OCI-LY7 (cell line): ENCODE measurements at regions not wholly inside any gene's neighbourhood (a gene's known extent, or its start where the extent isn't known, plus 50 kb on each side); places are given as distances from the start of the nearest gene placed in this dataset.

Source experiments
- BruUV-seq: library from RNA; stranded (reverse); fragments of 400-500 nt; replicated peaks from 2 replicates; lab custom pipeline; 2021; lab: Mats Ljungman, UMichigan
- CTCF ChIA-PET: fragments of 300-600 bp; sonication (Branson Sonifier 250); formaldehyde crosslinking; loops from one replicate; lab custom pipeline; 2022; ENCODE audit warnings: antibody characterized with exemption; ENCODE audit not compliant: unreplicated experiment; lab: Charles Lee
- POLR2A ChIA-PET: fragments of 300-600 bp; sonication (Branson Sonifier 250); formaldehyde crosslinking; loops from one replicate; lab custom pipeline; 2022; ENCODE audit warnings: antibody characterized with exemption; lab: Charles Lee
- DNase-seq: peaks from one replicate; pipeline ENCODE4 v3.0.0-alpha.2; 2015; ENCODE audit warnings: low spot score
- H2AFZ ChIP-seq: fragments of 200-600 bp; sonication (generic), shearing (Covaris generic); 2 replicates; pipeline ENCODE4 v1.6.1; 2014; ENCODE audit warnings: mild to moderate bottlenecking, antibody characterized with exemption, low read length, moderate library complexity
- H3K27ac ChIP-seq: fragments of 200-600 bp; sonication (generic); 2 replicates; pipeline ENCODE4 v1.5.1; 2014; ENCODE audit warnings: mixed run types, low read depth, mild to moderate bottlenecking, moderate library complexity, low read length, inconsistent platforms; ENCODE audit not compliant: poor library complexity, severe bottlenecking
- H3K36me3 ChIP-seq: fragments of 200-600 bp; sonication (generic); 2 replicates; pipeline ENCODE4 v1.6.1; 2014; ENCODE audit warnings: mild to moderate bottlenecking, antibody characterized with exemption, low read length, moderate library complexity, mixed read lengths; ENCODE audit not compliant: insufficient read depth
- H3K4me1 ChIP-seq: fragments of 200-600 bp; sonication (generic); 2 replicates; pipeline ENCODE4 v1.5.1; 2014; ENCODE audit warnings: mild to moderate bottlenecking, low read length; ENCODE audit not compliant: insufficient read depth, poor library complexity, severe bottlenecking
- H3K4me2 ChIP-seq: fragments of 200-600 bp; sonication (generic); 2 replicates; pipeline ENCODE4 v1.6.1; 2014; ENCODE audit warnings: mild to moderate bottlenecking, low read length
- H3K4me3 ChIP-seq: fragments of 200-600 bp; sonication (generic); 2 replicates; pipeline ENCODE4 v1.5.1; 2014; ENCODE audit warnings: mild to moderate bottlenecking, low read depth, low read length; ENCODE audit not compliant: poor library complexity, severe bottlenecking
- H3K79me2 ChIP-seq: fragments of 200-600 bp; sonication (generic); 2 replicates; pipeline ENCODE4 v1.6.1; 2016; ENCODE audit warnings: low read depth, mild to moderate bottlenecking, low read length, moderate library complexity, mixed read lengths; ENCODE audit not compliant: insufficient read depth
- H3K9me2 ChIP-seq: fragments of 200-600 bp; sonication (generic); 2 replicates; pipeline ENCODE4 v1.6.1; 2016; ENCODE audit warnings: mild to moderate bottlenecking, low read length, mixed read lengths; ENCODE audit not compliant: insufficient read depth
- H3K9me3 ChIP-seq: fragments of 200-600 bp; sonication (generic); 2 replicates; pipeline ENCODE4 v1.6.1; 2014; ENCODE audit warnings: mild to moderate bottlenecking, mixed run types, low read length, mixed read lengths
- H4K20me1 ChIP-seq: fragments of 200-600 bp; sonication (generic); 2 replicates; pipeline ENCODE4 v1.6.1; 2014; ENCODE audit warnings: mild to moderate bottlenecking, antibody characterized with exemption, low read length, moderate library complexity, mixed read lengths; ENCODE audit not compliant: insufficient read depth
- CTCF ChIP-seq: fragments of 200-600 bp; sonication (generic); conservative IDR thresholded peaks from 2 replicates; pipeline ENCODE4 v1.5.1; 2014; ENCODE audit warnings: mild to moderate bottlenecking, antibody characterized with exemption, low read length, moderate library complexity, mixed read lengths
- EZH2phosphoT487 ChIP-seq: fragments of 200-600 bp; sonication (generic); IDR thresholded peaks from 2 replicates; pipeline ENCODE4 v1.6.1; 2018; ENCODE audit warnings: low read depth, borderline replicate concordance, mild to moderate bottlenecking, mixed run types, antibody characterized with exemption, low read length, moderate library complexity, mixed read lengths
- intact Hi-C: fragments of 100-400 bp; cut with micrococcal nuclease; formaldehyde crosslinking; loops from one replicate; pipeline ENCODE4 v1.10.0; 2022; ENCODE audit not compliant: unreplicated experiment

GRCh38 chrX:140110081-140110650, 144.8 kb upstream of the CXorf66 start:
- H3K4me1 ChIP-seq = no peaks in the 10 kb centered on the region
- no peak overlapping the region for H3K4me3 ChIP-seq
- no peak for DNase-seq
- no peaks in the 10 kb centered on the region for H3K9me3 ChIP-seq
- no peaks in the 10 kb centered on the region for H3K79me2 ChIP-seq
- no peak overlapping the region for H3K27ac ChIP-seq
- H3K9me2 ChIP-seq = no peaks in the 10 kb centered on the region
- no peaks in the 10 kb centered on the region for H4K20me1 ChIP-seq
- H3K4me2 ChIP-seq = no peak overlapping the region
- no peaks in the 10 kb centered on the region for H3K36me3 ChIP-seq
- CTCF ChIA-PET = interaction anchor here (0.5 kb wide), 1 partner anchor 19 kb away, joined by 4 read pairs; no protein-coding TSS in a partner anchor
- no TSS peak for BruUV-seq
- intact Hi-C loops = no loop called here
- H2AFZ ChIP-seq = no peak overlapping the region
- POLR2A ChIA-PET = interaction anchor here (0.6 kb wide), 1 partner anchor 24 kb away, joined by 3 read pairs; no protein-coding TSS in a partner anchor
- TF ChIP-seq EZH2phosphoT487 = no peak
- no peak for TF ChIP-seq CTCF

- H3K36me3 ChIP-seq = no peaks in the 10 kb centered on the region
- no peak overlapping the region for H3K4me2 ChIP-seq
- no peak overlapping the region for H3K4me3 ChIP-seq
- BruUV-seq = no TSS peak
- POLR2A ChIA-PET = no interaction called here
- H4K20me1 ChIP-seq = no peaks in the 10 kb centered on the region
- H3K4me1 ChIP-seq = no peaks in the 10 kb centered on the region
- no peak overlapping the region for H3K27ac ChIP-seq
- no peaks in the 10 kb centered on the region for H3K79me2 ChIP-seq
- CTCF ChIA-PET = no interaction called here
- intact Hi-C loops = no loop called here
- TF ChIP-seq EZH2phosphoT487 (no peak), CTCF (no peak)
- H3K9me2 ChIP-seq = no peaks in the 10 kb centered on the region
- no peak for DNase-seq
- H2AFZ ChIP-seq = no peak overlapping the region
- H3K9me3 ChIP-seq = no peaks in the 10 kb centered on the region
Observed at GRCh38 chrX:140104760-140105159, 139.4 kb upstream of the CXorf66 start.

DNA sequence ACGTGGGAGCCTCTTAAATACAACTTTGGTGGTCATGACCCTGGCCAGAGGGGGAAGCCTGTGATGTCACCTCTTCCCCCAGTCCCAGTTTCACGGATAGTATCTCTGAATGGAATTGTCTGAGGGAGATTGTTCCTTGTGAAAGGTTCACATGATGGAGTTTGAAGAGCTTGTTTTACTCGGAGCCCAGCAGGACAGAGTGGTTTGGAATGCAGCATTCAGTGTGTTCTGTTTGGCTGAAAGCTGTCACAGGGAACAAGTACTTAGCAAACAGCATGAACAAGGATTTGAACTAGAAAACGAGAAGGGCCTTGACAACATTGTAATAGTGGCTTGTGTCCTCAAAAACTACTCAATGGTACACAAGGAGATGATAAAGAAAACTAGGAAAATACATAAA, 133.9 kb upstream of the CXorf66 start:
- no peak overlapping the region for H3K4me2 ChIP-seq
- TF ChIP-seq CTCF (no peak), EZH2phosphoT487 (no peak)
- BruUV-seq = no TSS peak
- ChIA-PET CTCF (no interaction called here), POLR2A (interaction anchor here (1.1 kb wide), 1 partner anchor 9 kb away, joined by 5 read pairs; no protein-coding TSS in a partner anchor)
- no peaks in the 10 kb centered on the region for H3K9me2 ChIP-seq
- H3K4me1 ChIP-seq = no peaks in the 10 kb centered on the region
- intact Hi-C loops = no loop called here
- H3K4me3 ChIP-seq = no peak overlapping the region
- H3K36me3 ChIP-seq = no peaks in the 10 kb centered on the region
- H3K27ac ChIP-seq = no peak overlapping the region
- no peaks in the 10 kb centered on the region for H4K20me1 ChIP-seq
- no peaks in the 10 kb centered on the region for H3K9me3 ChIP-seq
- no peak overlapping the region for H2AFZ ChIP-seq
- H3K79me2 ChIP-seq = no peaks in the 10 kb centered on the region
- DNase-seq = no peak
